Osteocyte (in vitro differentiated cells): ENCODE measurements at regions not wholly inside any gene's neighbourhood (a gene's known extent, or its start where the extent isn't known, plus 50 kb on each side); places are given as distances from the start of the nearest gene placed in this dataset.
A peak's percentile ranks its signal among the peaks of the same experiment; 100 is the strongest.

Experiments used
- DNase-seq: peaks from one replicate; pipeline ENCODE4 v3.0.0; 2021; ENCODE audit warnings: mixed read lengths; ENCODE audit not compliant: unreplicated experiment; ENCODE audit errors: extremely low spot score
- H3K27ac Mint-ChIP-seq: one replicate; pipeline ENCODE4 v1.8.0; 2021; ENCODE audit warnings: mild to moderate bottlenecking, mixed read lengths; ENCODE audit not compliant: unreplicated experiment
- H3K27me3 Mint-ChIP-seq: one replicate; pipeline ENCODE4 v1.8.0; 2021; ENCODE audit warnings: mixed read lengths; ENCODE audit not compliant: unreplicated experiment
- H3K36me3 Mint-ChIP-seq: one replicate; pipeline ENCODE4 v1.8.0; 2021; ENCODE audit warnings: mixed read lengths; ENCODE audit not compliant: unreplicated experiment
- H3K4me1 Mint-ChIP-seq: one replicate; pipeline ENCODE4 v1.8.0; 2021; ENCODE audit warnings: mixed read lengths; ENCODE audit not compliant: unreplicated experiment
- H3K4me3 Mint-ChIP-seq: one replicate; pipeline ENCODE4 v1.8.0; 2021; ENCODE audit warnings: mild to moderate bottlenecking, moderate library complexity, mixed read lengths; ENCODE audit not compliant: unreplicated experiment
- H3K9me3 Mint-ChIP-seq: one replicate; pipeline ENCODE4 v1.8.0; 2021; ENCODE audit warnings: mixed read lengths; ENCODE audit not compliant: unreplicated experiment
- CTCF ChIP-seq: fragments of 200-600 bp; sonication (generic); IDR thresholded peaks from 2 replicates; pipeline ENCODE4 v1.5.0; 2021; ENCODE audit warnings: antibody characterized with exemption, mild to moderate bottlenecking, moderate library complexity

- Mint-ChIP-seq H3K4me3 (no peak overlapping the region), H3K27ac (no peak overlapping the region), H3K36me3 (no peaks in the 10 kb centered on the region), H3K27me3 (peaks cover 16% of the 10 kb centered on the region), H3K9me3 (no peaks in the 10 kb centered on the region), H3K4me1 (no peaks in the 10 kb centered on the region)
- no peak for DNase-seq
- TF ChIP-seq CTCF, result no peak
These were observed 142.2 kb upstream of the DDHD1 start for GRCh38 chr14:53295372-53295771.

GRCh38 chr14:53286301-53286700 is 133.2 kb upstream of the DDHD1 start:
- no peaks in the 10 kb centered on the region for H3K4me1 Mint-ChIP-seq
- no peak for DNase-seq
- H3K36me3 Mint-ChIP-seq, result peaks cover 2% of the 10 kb centered on the region
- H3K27me3 Mint-ChIP-seq, result peaks cover 12% of the 10 kb centered on the region
- no peak overlapping the region for H3K4me3 Mint-ChIP-seq
- no peak overlapping the region for H3K27ac Mint-ChIP-seq
- H3K9me3 Mint-ChIP-seq, result peaks cover 7% of the 10 kb centered on the region
- TF ChIP-seq CTCF, result no peak

GRCh38 chr14:53285821-53286220 is 132.7 kb upstream of the DDHD1 start:
- peaks cover 9% of the 10 kb centered on the region for H3K9me3 Mint-ChIP-seq
- peaks cover 5% of the 10 kb centered on the region for H3K36me3 Mint-ChIP-seq
- H3K4me1 Mint-ChIP-seq, result no peaks in the 10 kb centered on the region
- DNase-seq, result no peak
- no peak overlapping the region for H3K27ac Mint-ChIP-seq
- peaks cover 11% of the 10 kb centered on the region for H3K27me3 Mint-ChIP-seq
- H3K4me3 Mint-ChIP-seq, result no peak overlapping the region
- no peak for TF ChIP-seq CTCF

GRCh38 chr14:53285064-53285463 is 131.9 kb upstream of the DDHD1 start:
- H3K27ac Mint-ChIP-seq, result no peak overlapping the region
- no peaks in the 10 kb centered on the region for H3K4me1 Mint-ChIP-seq
- H3K36me3 Mint-ChIP-seq, result peaks cover 9% of the 10 kb centered on the region
- no peak for TF ChIP-seq CTCF
- no peak overlapping the region for H3K4me3 Mint-ChIP-seq
- H3K27me3 Mint-ChIP-seq, result peaks cover 13% of the 10 kb centered on the region
- no peak for DNase-seq
- peaks cover 14% of the 10 kb centered on the region for H3K9me3 Mint-ChIP-seq

- TF ChIP-seq CTCF, result no peak
- H3K9me3 Mint-ChIP-seq, result peaks cover 21% of the 10 kb centered on the region
- H3K36me3 Mint-ChIP-seq, result peaks cover 6% of the 10 kb centered on the region
- peak overlapping the region; percentile 72 for H3K27ac Mint-ChIP-seq
- no peak for DNase-seq
- peaks cover 3% of the 10 kb centered on the region for H3K27me3 Mint-ChIP-seq
- H3K4me1 Mint-ChIP-seq, result peaks cover 13% of the 10 kb centered on the region
- no peak overlapping the region for H3K4me3 Mint-ChIP-seq
These were observed 125.7 kb upstream of the DDHD1 start for GRCh38 chr14:53278602-53279506.
